OCI-LY7 (cell line): ENCODE measurements at regions not wholly inside any gene's neighbourhood (a gene's known extent, or its start where the extent isn't known, plus 50 kb on each side); places are given as distances from the start of the nearest gene placed in this dataset.

Experiments used
- EZH2phosphoT487 ChIP-seq: fragments of 200-600 bp; sonication (generic); IDR thresholded peaks from 2 replicates; pipeline ENCODE4 v1.6.1; 2018; ENCODE audit warnings: low read depth, borderline replicate concordance, mild to moderate bottlenecking, mixed run types, antibody characterized with exemption, low read length, moderate library complexity, mixed read lengths
- TF ChIP-seq, protein P1 (sequence below): fragments of 200-600 bp; sonication (generic); conservative IDR thresholded peaks from 2 replicates; pipeline ENCODE4 v1.5.1; 2014; ENCODE audit warnings: mild to moderate bottlenecking, antibody characterized with exemption, low read length, moderate library complexity, mixed read lengths

DNA sequence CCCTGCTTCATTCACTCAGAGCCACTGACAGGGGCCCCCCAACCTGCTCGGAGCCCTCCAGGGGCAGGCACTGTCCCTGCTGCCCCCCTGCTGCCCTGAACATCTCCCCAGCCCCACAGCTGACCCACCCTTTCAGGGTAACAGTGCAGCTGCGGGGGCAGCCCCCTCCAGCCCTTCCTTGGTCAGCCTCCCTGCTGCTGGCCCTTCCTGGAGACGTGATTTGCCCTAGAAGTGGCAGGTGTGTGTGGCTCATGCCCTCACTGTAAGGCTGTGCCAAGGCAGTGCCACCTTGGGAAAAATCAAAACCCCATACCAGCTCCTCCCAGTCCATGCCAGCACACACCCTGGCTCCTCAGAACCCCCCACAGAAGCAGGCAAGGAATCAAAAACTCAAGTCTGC lies 184.2 kb upstream of the HDAC4 start:
- TF ChIP-seq, protein P1, sequence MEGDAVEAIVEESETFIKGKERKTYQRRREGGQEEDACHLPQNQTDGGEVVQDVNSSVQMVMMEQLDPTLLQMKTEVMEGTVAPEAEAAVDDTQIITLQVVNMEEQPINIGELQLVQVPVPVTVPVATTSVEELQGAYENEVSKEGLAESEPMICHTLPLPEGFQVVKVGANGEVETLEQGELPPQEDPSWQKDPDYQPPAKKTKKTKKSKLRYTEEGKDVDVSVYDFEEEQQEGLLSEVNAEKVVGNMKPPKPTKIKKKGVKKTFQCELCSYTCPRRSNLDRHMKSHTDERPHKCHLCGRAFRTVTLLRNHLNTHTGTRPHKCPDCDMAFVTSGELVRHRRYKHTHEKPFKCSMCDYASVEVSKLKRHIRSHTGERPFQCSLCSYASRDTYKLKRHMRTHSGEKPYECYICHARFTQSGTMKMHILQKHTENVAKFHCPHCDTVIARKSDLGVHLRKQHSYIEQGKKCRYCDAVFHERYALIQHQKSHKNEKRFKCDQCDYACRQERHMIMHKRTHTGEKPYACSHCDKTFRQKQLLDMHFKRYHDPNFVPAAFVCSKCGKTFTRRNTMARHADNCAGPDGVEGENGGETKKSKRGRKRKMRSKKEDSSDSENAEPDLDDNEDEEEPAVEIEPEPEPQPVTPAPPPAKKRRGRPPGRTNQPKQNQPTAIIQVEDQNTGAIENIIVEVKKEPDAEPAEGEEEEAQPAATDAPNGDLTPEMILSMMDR = no peak
- no peak for TF ChIP-seq EZH2phosphoT487
